ENCODE measurements at regions not wholly inside any gene's neighbourhood (a gene's known extent, or its start where the extent isn't known, plus 50 kb on each side); places are given as distances from the start of the nearest gene placed in this dataset.

DNA sequence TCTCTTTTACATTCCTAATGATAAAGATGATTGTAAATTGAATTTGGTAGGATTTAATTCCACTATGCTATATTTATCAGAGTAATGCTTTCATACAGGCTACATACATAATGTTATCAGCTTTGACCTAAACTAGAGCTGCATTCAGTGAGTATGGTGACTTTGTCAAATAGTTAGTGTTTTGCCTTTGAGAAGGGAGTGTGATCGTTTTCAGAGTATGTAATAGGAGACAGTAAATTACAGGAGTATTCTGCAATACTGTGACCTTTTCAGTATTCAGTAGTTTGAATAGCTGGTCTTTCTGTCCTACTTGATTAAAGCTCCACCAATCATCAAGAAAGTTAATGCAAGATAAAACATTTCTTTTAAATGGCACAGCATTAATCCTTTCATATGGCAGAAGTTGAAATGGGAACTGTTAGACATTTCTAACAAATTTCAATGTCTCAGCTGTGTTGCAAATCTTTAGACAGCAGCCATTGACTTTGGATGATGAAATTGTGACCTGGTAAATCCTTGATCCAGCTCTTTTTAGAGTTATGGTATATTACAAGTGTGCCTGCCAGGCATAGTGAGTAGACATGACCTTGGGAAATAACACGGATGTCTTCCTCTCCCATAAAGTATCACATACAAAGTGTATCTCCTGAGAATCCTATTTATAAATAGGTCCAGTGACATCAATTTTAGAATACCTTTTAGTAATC, 455.3 kb downstream of the KCTD8 start:
- DNase-seq = no peak

DNA sequence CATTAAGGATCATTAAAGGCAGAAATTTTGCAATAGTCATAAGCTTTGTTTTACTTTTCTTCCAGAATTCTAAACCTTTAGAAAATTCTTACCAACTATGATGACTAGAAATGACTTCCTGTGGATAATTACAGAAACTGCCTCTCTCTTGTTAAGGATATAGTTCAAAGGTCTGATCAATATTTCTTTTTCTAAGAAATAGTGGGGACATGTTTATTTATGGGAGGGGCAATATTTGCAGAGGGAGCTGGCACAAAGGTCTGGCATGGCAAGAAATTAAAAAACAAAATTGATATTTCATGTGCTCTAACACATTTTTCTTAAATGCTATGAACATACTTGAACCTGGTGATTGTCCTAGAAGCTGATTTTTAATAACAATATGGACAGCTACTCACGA, 448.9 kb downstream of the KCTD8 start:
- DNase-seq = no peak

GRCh38 chr4:44002368-44002767, 446.2 kb downstream of the KCTD8 start:
- DNase-seq = no peak

DNA sequence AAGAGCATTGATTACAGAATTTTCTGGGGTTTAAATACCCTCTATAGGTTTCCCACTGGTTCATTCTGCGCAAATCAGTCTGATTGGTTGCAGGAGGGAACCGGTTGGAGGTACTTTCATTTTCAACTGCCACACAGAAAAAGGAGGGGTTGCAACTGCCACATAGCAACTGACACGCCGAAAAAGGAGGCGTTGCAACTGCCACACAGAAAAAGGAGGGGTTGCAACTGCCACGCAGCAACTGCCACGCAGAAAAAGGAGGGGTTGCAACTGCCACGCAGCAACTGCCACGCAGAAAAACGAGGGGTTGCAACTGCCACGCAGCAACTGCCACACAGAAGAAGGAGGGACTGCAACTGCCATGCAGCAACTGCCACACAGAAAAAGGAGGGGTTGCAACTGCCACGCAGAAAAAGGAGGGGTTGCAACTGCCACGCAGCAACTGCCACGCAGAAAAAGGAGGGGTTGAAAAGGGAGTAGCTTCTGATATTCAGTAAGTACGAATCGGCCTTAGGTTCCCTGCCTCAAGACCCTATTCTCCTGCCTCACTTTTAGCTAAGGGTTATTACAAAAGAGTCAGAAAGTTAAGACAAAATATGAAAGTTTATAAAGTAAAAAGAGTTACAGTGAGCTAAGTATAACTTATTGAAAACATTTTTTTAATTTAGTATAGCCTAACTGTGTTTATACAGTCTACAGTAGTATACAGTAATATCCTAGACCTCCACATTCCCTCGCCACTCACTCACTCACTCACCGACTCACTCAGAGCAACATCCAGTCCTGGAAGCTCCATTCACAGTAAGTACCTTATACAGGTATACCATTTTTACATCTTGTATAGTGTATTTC, 431.8 kb downstream of the KCTD8 start:
- DNase-seq = no peak

GRCh38 chr4:44017422-44017739, 431.2 kb downstream of the KCTD8 start:
- DNase-seq = no peak

DNA sequence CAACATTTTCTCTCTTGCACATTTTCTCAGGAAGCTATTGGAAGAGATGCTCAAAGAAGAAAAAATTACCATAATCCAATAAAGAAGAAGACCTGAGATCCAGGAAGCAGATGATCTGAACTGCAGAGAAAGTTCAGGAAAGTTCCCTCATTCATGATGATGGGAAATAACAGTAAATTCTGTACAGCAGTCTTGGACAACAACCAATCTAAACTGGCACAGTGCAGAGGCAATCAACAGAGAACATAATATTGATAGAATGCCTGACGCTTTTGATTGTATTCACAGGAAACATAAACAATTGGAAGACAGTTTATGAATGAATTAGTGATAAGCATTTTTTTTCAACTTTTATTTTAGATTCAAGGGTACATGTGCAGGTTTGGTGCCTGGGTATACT, 428.9 kb downstream of the KCTD8 start:
- DNase-seq = no peak

DNA sequence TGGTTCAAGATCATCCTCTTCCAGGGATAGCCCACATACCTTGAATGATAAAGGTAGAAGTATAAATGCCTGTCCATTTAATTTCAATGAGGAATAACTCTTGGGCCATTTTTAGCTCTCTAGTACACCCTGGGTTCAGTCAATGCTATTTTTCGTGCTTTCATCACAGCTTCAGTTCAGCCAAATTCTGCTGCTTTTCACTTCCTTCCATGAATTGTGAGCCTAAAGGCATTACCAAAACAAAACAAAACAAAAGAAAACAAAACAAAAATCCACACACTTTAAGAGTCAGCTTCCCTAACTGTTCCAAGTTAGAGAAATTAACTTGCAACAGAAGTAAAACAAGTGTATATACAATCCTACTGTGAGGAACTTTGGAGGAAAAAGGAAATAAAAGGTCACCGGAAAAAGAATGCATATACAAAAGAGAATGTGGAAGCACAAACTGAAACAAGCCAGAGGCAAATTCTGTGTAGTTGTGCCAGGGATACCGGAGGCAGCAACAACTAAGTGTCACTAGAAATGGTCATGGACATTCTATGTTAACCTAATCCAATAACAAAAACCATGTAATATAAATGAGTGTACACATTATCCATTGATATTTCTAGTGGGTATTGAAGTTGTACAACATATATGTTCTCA, 423.1 kb downstream of the KCTD8 start:
- no peak for DNase-seq

- no peak for DNase-seq
These were observed 409.8 kb downstream of the KCTD8 start for GRCh38 chr4:44038811-44039210.

DNA sequence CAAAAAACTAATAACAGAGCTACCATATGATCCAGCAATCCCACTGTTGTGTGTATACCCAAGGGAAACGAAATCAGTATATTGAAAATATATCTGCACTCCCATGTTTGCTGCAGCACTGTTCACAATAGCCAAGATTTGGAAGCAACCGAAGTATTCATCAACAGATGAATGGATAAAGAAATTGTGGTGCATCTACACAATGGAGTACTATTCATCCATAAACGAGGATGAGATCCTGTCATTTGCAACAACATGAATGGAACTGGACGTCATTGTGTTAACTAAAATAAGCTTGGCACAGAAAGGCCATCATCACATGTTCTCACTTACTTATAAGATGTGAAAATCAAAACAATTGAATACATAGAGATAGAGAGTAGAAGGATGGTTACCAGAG, 402.1 kb downstream of the KCTD8 start:
- DNase-seq = no peak

- DNase-seq = no peak
These were observed 391.9 kb downstream of the KCTD8 start for GRCh38 chr4:44056721-44057151.

DNA sequence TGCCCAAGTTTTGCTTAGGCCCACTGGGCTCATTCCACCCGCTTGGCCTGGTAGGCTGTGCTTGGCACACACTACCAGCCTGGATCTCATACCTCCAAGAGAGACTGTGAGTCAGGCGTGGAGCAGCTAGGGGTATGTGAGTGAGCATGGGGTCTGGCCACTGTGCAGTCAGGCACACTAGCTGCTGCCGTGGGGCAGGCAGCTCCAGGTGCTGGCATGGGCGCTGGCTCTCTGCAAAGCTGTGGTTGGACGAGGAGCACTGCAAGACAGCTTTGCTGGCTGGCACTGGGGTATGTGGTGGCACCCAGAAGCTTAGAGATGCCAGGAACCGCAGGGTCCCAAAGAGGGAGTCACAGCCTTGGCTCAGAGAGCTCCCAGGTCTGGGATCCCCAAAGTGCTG, 377.8 kb downstream of the KCTD8 start:
- no peak for DNase-seq

- DNase-seq = no peak
These were observed 376.4 kb downstream of the KCTD8 start for GRCh38 chr4:44071959-44072955.

DNA sequence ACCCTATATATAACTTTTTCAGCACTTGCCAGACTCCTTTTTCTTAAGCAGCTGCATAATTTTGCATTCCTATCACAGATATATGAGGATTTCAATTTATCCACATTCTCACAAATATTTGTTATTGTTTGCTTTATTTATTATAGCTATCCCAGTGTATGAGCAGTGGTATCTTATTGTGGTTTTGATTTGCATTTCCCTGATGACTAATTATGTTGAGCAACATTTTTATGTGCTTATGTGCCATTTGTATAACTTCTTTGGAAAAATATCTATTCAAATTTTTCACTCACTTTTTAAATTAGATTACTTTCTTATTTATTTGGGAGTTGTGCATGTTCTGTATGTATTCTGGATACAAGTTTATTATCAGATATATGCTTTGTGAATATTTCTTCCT, 361.9 kb downstream of the KCTD8 start:
- no peak for DNase-seq

- no peak for DNase-seq
These were observed 355.2 kb downstream of the KCTD8 start for GRCh38 chr4:44093390-44093789.

DNA sequence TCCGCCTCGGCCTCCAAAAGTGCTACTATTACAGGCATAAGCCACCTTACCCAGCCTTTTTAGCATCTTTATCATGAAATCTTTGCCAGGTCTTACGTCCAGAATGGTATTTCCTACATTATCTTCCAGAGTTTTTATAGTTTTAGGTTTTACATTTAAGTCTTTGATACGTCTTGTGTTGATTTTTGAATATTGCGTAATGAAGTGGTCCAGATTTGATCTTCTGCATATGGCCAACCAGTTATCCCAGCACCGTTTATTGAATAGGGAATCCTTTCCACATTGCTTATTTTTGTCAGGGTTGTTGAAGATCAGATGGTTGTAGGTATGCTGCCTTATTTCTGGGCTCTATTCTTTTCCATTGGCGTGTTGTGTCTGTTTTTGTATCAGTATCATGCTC, 349.6 kb downstream of the KCTD8 start:
- DNase-seq = no peak

GRCh38 chr4:44100456-44100855, 348.2 kb downstream of the KCTD8 start:
- no peak for DNase-seq

DNA sequence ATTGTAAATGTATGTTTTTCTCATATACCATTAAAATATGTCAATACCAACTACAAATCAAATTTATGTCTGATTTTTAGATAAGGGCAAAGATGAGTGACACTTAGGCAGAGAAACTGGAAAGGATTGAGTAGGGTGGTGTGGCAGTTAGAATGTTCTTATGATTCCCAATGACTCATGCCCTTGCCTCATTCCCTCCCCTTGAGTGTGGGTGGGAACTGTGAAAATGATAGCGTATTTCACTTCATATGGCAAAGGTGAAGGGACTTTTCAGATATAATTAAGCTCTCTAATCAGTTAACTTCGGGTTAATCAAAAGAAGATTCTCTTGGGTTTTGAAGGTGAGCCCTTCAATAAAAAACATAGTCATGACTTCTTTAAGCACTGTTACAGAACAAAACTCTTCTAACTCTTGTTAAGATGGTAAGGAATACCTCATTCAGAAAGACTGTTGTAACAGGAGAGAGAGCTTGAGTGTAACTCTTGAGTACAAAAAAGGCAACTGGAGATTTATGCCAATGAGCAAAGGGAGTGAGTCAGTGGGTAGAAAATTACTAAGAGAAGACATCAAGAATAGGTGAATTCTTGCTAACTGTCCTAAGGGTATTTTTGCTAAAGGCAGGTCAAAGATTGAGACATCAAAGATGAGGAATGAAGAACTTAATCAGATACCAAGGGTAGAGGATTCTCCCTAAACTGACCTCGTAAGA, 329.5 kb downstream of the KCTD8 start:
- no peak for DNase-seq

GRCh38 chr4:44120646-44121045, 328.0 kb downstream of the KCTD8 start:
- DNase-seq = no peak

DNA sequence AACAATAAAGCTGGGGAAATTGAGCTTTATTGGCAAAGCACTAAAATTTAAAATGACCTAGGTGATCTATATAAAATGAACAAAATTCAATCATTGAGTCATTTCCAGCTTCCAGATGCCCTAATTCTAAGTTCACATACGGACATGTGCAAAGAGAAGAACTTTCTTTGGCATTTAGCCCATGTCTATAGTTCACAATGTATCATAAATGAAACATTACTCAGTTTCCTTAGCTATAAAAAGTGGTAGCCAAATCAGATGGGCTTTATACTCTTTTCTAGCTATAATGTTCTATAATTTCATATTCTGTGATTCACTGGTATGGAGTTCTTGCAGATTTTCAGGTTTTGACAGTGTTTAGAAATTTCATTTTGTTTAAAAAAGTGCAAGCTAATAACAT, 327.4 kb downstream of the KCTD8 start:
- DNase-seq = no peak

Data from SW 1271 (cell line).